Osteoblast (primary cell): ENCODE measurements at regions not wholly inside any gene's neighbourhood (a gene's known extent, or its start where the extent isn't known, plus 50 kb on each side); places are given as distances from the start of the nearest gene placed in this dataset.

Source experiments
- DNase-seq: peaks from one replicate; pipeline ENCODE4 v3.0.0; 2011; ENCODE audit warnings: low spot score, mixed read lengths; ENCODE audit not compliant: insufficient read length; ENCODE audit errors: missing footprints
- H2AFZ ChIP-seq: 2 replicates; pipeline ENCODE4 v1.6.0; 2011; ENCODE audit warnings: mild to moderate bottlenecking, low read length
- H3K27ac ChIP-seq: 2 replicates; pipeline ENCODE4 v1.5.1; 2011; ENCODE audit warnings: mild to moderate bottlenecking, low read depth, low read length, moderate library complexity
- H3K27me3 ChIP-seq: 2 replicates; pipeline ENCODE4 v1.6.0; 2012; ENCODE audit warnings: mild to moderate bottlenecking, control low read depth, inconsistent platforms, low read length, moderate library complexity; ENCODE audit not compliant: insufficient read depth
- H3K36me3 ChIP-seq: 2 replicates; pipeline ENCODE4 v1.5.1; 2011; ENCODE audit warnings: mild to moderate bottlenecking, low read length, control low read depth, moderate library complexity; ENCODE audit not compliant: insufficient read depth
- H3K4me1 ChIP-seq: 2 replicates; pipeline ENCODE4 v1.5.1; 2011; ENCODE audit warnings: mild to moderate bottlenecking, low read length, control low read depth, moderate library complexity; ENCODE audit not compliant: insufficient read depth
- H3K4me2 ChIP-seq: 2 replicates; pipeline ENCODE4 v1.6.0; 2011; ENCODE audit warnings: mild to moderate bottlenecking, low read length; ENCODE audit not compliant: insufficient read depth
- H3K4me3 ChIP-seq: fragments of 200-600 bp; sonication (generic); 3 replicates; pipeline ENCODE4 v1.5.1; 2012; ENCODE audit warnings: mild to moderate bottlenecking, low read length, inconsistent platforms; ENCODE audit not compliant: insufficient read depth
- H3K79me2 ChIP-seq: 2 replicates; pipeline ENCODE4 v1.6.0; 2012; ENCODE audit warnings: mild to moderate bottlenecking, low read length, control low read depth, inconsistent platforms; ENCODE audit not compliant: insufficient read depth
- H3K9me3 ChIP-seq: 2 replicates; pipeline ENCODE4 v1.5.1; 2011; ENCODE audit warnings: low read depth, low read length, control low read depth
- H4K20me1 ChIP-seq: 2 replicates; pipeline ENCODE4 v1.6.0; 2012; ENCODE audit warnings: mild to moderate bottlenecking, low read length, control low read depth; ENCODE audit not compliant: insufficient read depth
- CTCF ChIP-seq: IDR thresholded peaks from 2 replicates; pipeline ENCODE4 v1.5.1; 2011; ENCODE audit warnings: mild to moderate bottlenecking, low read depth, low read length, moderate library complexity; ENCODE audit errors: extremely low read depth

GRCh38 chr17:13337151-13337550 is 264.6 kb downstream of the HS3ST3A1 start:
- no peaks in the 10 kb centered on the region for H3K9me3 ChIP-seq
- H3K4me1 ChIP-seq, result peaks cover 6% of the 10 kb centered on the region
- no peak overlapping the region for H2AFZ ChIP-seq
- peak overlapping the region; percentile 74 for H3K4me2 ChIP-seq
- H3K27me3 ChIP-seq, result no peaks in the 10 kb centered on the region
- no peak overlapping the region for H3K27ac ChIP-seq
- H3K36me3 ChIP-seq, result no peaks in the 10 kb centered on the region
- no peak for TF ChIP-seq CTCF
- no peaks in the 10 kb centered on the region for H3K79me2 ChIP-seq
- H3K4me3 ChIP-seq, result no peak overlapping the region
- DNase-seq, result no peak
- no peaks in the 10 kb centered on the region for H4K20me1 ChIP-seq

GRCh38 chr17:13334374-13334773 is 267.4 kb downstream of the HS3ST3A1 start:
- no peak for TF ChIP-seq CTCF

GRCh38 chr17:13333661-13334060 is 268.1 kb downstream of the HS3ST3A1 start:
- Histone ChIP-seq H3K27ac (no peak overlapping the region), H3K4me3 (no peak overlapping the region), H4K20me1 (no peaks in the 10 kb centered on the region), H3K79me2 (no peaks in the 10 kb centered on the region), H3K9me3 (no peaks in the 10 kb centered on the region), H3K4me2 (no peak overlapping the region), H3K27me3 (no peaks in the 10 kb centered on the region), H3K4me1 (peaks cover 6% of the 10 kb centered on the region), H3K36me3 (no peaks in the 10 kb centered on the region), H2AFZ (no peak overlapping the region)
- no peak for TF ChIP-seq CTCF
- no peak for DNase-seq

More at GRCh38 chr17:13334374-13334773, 267.4 kb downstream of the HS3ST3A1 start:
- H3K27me3 ChIP-seq, result no peaks in the 10 kb centered on the region
- no peak overlapping the region for H3K4me2 ChIP-seq
- no peaks in the 10 kb centered on the region for H3K36me3 ChIP-seq
- peaks cover 6% of the 10 kb centered on the region for H3K4me1 ChIP-seq
- DNase-seq, result no peak
- no peak overlapping the region for H2AFZ ChIP-seq
- no peaks in the 10 kb centered on the region for H3K79me2 ChIP-seq
- no peaks in the 10 kb centered on the region for H3K9me3 ChIP-seq
- no peak overlapping the region for H3K4me3 ChIP-seq
- H3K27ac ChIP-seq, result no peak overlapping the region
- no peaks in the 10 kb centered on the region for H4K20me1 ChIP-seq

- no peak overlapping the region for H3K27ac ChIP-seq
- DNase-seq, result no peak
- H3K27me3 ChIP-seq, result no peaks in the 10 kb centered on the region
- no peak overlapping the region for H2AFZ ChIP-seq
- no peaks in the 10 kb centered on the region for H3K9me3 ChIP-seq
- peaks cover under 1% of the 10 kb centered on the region for H3K4me1 ChIP-seq
- H3K36me3 ChIP-seq, result no peaks in the 10 kb centered on the region
- no peak overlapping the region for H3K4me2 ChIP-seq
- no peaks in the 10 kb centered on the region for H3K79me2 ChIP-seq
- TF ChIP-seq CTCF, result no peak
- no peak overlapping the region for H3K4me3 ChIP-seq
- no peaks in the 10 kb centered on the region for H4K20me1 ChIP-seq
Measured at GRCh38 chr17:13332207-13332606, 269.5 kb downstream of the HS3ST3A1 start.
